ENCODE measurements at regions not wholly inside any gene's neighbourhood (a gene's known extent, or its start where the extent isn't known, plus 50 kb on each side); places are given as distances from the start of the nearest gene placed in this dataset.

DNA sequence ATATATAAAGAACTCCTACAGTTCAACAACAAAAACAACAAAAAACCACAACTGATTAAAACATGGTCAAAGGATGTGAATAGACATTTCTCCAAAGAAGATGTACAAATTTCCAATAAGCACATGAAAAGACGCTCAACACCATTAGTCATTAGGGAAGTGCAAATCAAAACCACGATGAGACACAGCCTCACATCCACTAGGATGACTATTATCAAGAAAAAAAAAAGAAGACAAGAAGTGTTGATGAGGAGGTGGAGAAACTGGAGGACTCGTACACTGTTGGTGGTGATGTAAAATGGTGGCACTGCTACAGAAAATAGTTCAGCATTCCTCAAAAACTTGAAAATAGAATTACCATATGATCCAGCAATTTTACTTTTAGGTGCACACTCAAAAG is 61.0 kb upstream of the SOX1 start:
- no peak for DNase-seq

DNA sequence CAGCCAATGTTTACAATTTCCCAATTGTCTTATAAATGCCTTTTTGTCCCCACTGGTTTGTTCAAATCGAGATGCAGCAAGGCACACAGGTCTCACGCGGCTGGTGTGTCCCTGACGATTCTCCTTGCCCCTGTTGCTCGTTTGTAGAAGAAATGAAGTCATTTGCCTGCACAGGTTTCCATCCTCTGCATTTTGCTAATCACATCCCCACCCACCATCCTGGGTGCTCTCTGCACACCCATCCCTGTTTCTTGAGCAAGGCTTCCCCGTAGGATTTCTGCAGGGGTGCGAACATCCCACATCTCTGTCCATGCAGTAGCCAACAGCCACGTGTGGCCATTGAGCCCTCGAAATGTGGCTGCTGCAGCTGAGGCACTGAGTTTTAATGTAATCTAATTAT is 59.8 kb upstream of the SOX1 start:
- DNase-seq, result no peak

DNA sequence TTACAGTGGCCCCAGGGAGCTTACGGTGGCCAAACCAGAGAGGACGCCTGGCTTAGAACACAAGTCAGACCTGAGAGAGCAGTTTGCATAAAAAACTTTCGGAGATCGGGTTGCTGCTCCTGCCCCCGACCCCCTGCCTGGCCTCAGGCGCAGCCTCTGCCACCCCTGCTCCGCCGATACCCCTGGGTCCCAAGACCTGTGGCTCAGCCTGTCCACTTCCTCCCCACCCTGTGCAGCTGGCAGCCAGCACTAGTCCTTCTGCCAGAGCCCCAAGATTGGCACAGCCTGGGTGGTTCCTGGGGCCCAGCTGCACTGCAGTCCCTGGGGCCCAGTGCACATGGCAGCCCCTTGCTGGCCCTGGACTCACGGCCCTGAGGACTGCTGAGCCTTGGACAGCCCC is 56.2 kb upstream of the SOX1 start:
- no peak for DNase-seq

DNA sequence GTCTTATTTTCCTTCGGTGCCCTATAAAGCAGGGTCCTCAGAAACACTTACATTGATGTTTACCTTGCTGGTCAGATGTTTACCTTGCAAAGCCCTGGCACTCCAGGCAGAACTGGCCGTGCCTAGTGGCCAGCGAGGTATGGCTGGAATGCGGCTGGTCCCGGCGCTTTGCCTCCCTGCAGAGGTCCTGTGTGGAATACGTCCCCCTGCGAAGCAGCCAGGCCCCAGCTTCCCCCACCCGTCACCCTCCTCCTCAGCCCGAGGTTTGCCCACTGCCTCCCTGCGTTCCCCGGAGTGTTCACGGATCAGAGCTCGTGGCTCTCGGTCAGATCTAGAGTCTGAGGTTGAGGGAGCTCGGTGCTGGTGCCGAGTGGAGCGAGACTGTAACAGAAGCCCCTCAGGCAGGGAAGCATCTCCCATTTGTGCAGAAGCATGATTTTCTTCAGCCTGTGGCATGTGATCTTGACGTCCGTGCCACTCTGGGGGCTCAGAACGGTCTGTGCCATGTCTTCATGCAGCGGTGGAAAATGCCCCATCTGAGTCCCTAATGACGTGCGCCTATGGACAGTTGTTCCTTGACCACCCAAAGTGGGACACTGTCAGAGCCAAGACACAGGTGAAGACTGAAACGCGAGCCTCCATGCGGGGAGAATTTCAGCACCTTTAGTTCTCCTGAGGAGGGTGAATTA is 54.8 kb upstream of the SOX1 start:
- no peak for DNase-seq

DNA sequence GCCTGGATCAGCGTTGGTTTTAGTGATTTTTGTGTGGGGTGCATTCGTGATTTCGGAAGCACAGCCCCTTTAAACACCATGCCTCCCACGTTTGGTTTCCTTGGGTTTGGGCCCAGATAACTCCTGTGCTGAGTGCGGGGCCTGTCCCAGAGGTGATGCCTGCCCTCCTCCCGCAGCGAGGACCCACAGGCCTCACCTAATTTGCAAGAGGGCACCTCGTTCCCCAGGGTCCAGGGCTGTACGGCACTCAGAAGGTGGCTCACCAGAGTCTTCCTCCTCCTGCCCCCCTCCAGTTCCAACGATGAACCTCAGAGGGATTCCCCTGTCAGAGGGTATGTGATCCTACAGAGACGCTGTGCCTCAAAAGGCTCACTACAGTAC is 54.3 kb upstream of the SOX1 start:
- DNase-seq, result no peak

DNA sequence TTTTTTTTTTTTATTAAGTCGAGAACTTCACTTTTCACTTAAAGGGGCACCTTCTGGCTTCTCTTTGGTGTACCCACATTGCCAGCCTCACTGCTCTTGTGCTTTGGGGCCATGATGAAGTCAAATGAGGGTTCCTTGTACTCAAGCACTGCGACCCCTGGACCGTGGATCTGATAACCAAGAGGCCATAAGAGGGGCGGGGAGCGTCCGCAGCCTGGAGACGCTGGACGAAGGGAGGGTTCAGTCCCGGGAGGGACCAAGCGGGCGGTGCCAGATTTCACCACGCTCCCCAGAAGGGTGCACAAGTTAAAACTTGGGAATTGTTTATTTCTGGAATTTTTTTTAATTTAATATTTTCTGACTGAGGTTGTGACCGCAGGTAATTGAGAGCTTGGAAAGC is 53.3 kb upstream of the SOX1 start:
- DNase-seq, result no peak

DNA sequence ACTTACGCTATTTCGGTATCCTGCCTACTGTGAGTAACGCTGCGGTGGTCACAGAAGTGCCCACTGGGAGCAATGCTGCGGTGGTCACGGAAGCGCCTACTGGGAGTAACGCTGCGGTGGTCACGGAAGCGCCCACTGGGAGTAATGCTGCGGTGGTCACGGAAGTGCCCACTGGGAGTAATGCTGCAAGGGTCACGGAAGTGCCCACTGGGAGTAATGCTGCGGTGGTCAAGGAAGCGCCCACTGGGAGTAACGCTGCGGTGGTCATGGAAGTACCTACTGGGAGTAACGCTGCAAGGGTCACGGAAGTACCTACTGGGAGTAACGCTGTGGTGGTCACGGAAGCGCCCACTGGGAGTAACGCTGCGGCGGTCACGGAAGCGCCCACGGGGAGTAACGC is 52.1 kb upstream of the SOX1 start:
- DNase-seq, result no peak

All from NCI-H2171 treated with DMSO at 0.1 percent for 48 hours (cell line).